SJCRH30 (cell line): ENCODE measurements at regions not wholly inside any gene's neighbourhood (a gene's known extent, or its start where the extent isn't known, plus 50 kb on each side); places are given as distances from the start of the nearest gene placed in this dataset.

Experiments used
- DNase-seq, 2 experiments: peaks; one replicate each; pipeline ENCODE4 v3.0.0-alpha.2; 2015 to 2020
- H3K27ac ChIP-seq: fragments of 250-450 bp; sonication (Bioruptor Pico); 2 replicates; pipeline ENCODE4 v1.5.1; 2020; ENCODE audit warnings: mild to moderate bottlenecking, moderate library complexity
- H3K27me3 ChIP-seq: fragments of 250-450 bp; sonication (Bioruptor Pico); 2 replicates; pipeline ENCODE4 v1.5.1; 2020; ENCODE audit warnings: mild to moderate bottlenecking, moderate library complexity
- H3K36me3 ChIP-seq: fragments of 250-450 bp; sonication (Bioruptor Pico); 2 replicates; pipeline ENCODE4 v1.5.1; 2020; ENCODE audit warnings: mild to moderate bottlenecking, moderate library complexity
- H3K4me1 ChIP-seq: fragments of 250-450 bp; sonication (Bioruptor Pico); 2 replicates; pipeline ENCODE4 v1.5.1; 2020; ENCODE audit warnings: mild to moderate bottlenecking, moderate library complexity
- H3K4me3 ChIP-seq: fragments of 250-450 bp; sonication (Bioruptor Pico); 2 replicates; pipeline ENCODE4 v1.5.1; 2020; ENCODE audit warnings: mild to moderate bottlenecking, moderate library complexity
- H3K9me3 ChIP-seq: fragments of 250-450 bp; sonication (Bioruptor Pico); replicated peaks from 2 replicates; pipeline ENCODE4 v1.5.1; 2020; ENCODE audit warnings: mild to moderate bottlenecking, moderate library complexity

DNA sequence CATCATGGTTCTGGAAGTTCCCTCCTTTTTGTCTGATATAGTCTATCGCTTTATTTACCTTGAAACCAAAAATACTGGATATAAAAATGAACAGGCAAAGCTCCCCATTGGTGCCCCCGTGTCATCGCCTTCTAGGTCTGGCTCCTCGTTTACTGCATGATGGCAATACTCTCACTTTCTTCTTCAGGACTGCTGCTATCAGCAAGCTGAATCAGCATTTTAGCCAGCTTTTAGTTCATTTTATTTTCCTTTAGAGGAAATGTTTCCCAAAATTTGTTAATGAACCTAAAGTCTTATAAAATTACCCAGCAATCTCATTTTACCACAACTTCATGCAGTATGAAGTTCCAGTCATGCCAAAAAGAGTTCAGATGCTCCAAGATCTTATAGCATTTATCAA, 80.5 kb downstream of the ZIC3 start:
- H3K9me3 ChIP-seq, result no peaks in the 10 kb centered on the region
- no peak overlapping the region for H3K4me3 ChIP-seq
- H3K27ac ChIP-seq, result no peak overlapping the region
- H3K27me3 ChIP-seq, result no peaks in the 10 kb centered on the region
- no peak for DNase-seq
- H3K4me1 ChIP-seq, result no peaks in the 10 kb centered on the region
- no peaks in the 10 kb centered on the region for H3K36me3 ChIP-seq

GRCh38 chrX:137651647-137652046, 85.7 kb downstream of the ZIC3 start:
- Histone ChIP-seq H3K27me3 (no peaks in the 10 kb centered on the region), H3K4me3 (no peak overlapping the region), H3K27ac (no peak overlapping the region), H3K4me1 (no peaks in the 10 kb centered on the region), H3K9me3 (no peaks in the 10 kb centered on the region), H3K36me3 (no peaks in the 10 kb centered on the region)
- no peak for DNase-seq

DNA sequence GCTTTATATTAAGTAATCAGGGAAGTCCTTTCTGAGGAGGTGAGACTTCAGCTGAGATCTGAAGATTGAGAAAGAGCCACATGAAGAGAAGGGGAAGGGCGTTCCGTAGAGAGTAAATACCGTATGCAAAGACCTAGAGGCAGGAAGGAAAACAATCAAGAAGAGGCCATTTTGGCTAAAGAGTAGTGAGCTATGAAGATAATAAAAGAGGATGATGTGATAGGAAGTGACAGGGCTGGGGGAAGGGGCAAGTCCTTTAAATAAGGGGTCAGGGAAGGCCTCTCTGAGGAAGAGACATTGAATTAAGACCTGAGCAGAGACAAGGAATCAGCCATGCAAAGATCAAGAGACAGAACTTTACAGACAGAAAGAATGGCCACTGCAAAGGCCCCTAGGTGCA, 86.2 kb downstream of the ZIC3 start:
- Histone ChIP-seq H3K4me1 (no peaks in the 10 kb centered on the region), H3K27me3 (no peaks in the 10 kb centered on the region), H3K36me3 (no peaks in the 10 kb centered on the region), H3K4me3 (no peak overlapping the region), H3K27ac (no peak overlapping the region), H3K9me3 (no peaks in the 10 kb centered on the region)
- no peak for DNase-seq

DNA sequence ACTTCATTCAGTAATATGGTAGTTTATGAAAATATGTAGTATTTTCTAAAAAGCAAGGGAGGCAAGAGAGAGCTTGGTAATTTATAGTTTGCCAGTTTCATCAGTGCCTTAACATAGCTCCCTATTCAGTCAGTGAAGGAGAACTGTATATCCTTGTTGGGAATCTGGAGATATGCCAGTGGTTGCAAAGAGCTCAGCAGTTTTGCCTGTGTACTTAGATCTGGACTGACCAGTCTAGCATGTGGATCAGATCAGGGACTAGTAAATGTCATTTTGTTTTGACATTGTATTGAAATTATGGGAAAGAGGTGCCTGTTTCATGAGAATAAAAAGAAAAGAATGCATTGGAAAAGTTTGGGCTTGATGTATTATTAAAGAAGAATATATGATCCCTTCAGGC, 88.6 kb downstream of the ZIC3 start:
- Histone ChIP-seq H3K27me3 (no peaks in the 10 kb centered on the region), H3K27ac (no peak overlapping the region), H3K9me3 (no peaks in the 10 kb centered on the region), H3K4me1 (no peaks in the 10 kb centered on the region), H3K36me3 (no peaks in the 10 kb centered on the region), H3K4me3 (no peak overlapping the region)
- peak in 1 of 2 experiments; percentile 6 for DNase-seq

DNA sequence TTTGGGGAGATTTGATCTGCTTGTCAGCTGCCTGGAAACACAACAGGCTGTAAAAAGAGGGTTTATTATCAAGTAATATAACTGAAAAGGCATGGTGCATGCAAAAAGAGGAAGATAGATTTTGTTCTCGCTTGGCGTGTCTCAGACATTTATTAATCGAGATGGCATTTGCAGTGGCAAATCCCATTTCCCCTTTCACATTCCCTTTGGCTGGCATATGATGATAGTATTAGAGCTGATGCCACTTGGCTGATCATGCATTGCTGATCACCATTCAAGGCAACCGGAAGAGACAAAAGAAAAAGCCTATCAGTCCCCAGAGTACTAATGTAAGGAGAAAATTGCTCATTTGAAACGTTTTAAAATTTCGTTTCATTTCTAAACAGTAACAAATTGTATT, 101.8 kb downstream of the ZIC3 start:
- Histone ChIP-seq H3K9me3 (no peaks in the 10 kb centered on the region), H3K27ac (no peak overlapping the region), H3K36me3 (no peaks in the 10 kb centered on the region), H3K27me3 (no peaks in the 10 kb centered on the region), H3K4me3 (no peak overlapping the region), H3K4me1 (no peaks in the 10 kb centered on the region)
- DNase-seq, result no peak

DNA sequence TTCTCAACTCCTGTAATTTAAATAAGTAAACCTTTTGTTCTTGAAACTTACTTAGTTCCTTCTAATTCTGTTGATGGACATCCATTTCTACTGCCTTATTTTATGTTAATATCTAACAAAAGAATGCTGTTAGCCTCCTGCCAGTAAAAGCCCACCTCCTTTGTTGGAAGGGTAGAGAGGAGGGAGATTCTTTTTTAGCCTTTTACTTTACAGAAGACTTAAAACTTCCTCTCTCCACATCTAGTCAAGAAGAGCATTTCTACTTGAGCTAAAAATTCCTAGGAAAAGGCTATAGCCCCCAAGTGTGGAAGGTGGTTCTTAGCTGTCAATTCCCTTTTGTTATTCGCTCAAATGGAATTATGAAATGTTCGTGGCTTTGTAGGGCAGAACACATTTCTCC, 118.7 kb downstream of the ZIC3 start:
- Histone ChIP-seq H3K9me3 (no peaks in the 10 kb centered on the region), H3K27me3 (no peaks in the 10 kb centered on the region), H3K4me3 (no peak overlapping the region), H3K27ac (no peak overlapping the region), H3K36me3 (no peaks in the 10 kb centered on the region), H3K4me1 (no peaks in the 10 kb centered on the region)
- no peak for DNase-seq

DNA sequence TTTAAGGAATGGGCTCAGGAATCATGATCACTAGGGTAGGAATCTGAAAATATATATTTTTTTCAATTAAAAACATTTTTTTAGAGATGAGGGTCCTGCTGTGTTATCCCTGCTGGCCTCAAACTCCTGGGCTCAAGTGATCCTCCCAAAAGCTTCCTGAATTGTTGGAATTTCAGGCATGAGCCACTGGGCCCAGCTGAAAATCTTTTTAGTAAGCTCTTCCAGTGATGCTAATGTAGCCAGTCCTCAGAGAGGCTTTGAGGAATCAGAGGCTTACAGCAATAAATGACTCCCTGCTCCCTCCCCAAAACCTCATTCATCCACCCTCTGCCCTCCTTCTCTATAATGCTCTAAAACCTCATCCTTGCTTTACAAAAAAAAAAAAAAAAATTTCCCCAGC, 129.5 kb downstream of the ZIC3 start:
- no peak for DNase-seq
- Histone ChIP-seq H3K27me3 (no peaks in the 10 kb centered on the region), H3K36me3 (no peaks in the 10 kb centered on the region), H3K9me3 (no peaks in the 10 kb centered on the region), H3K4me1 (no peaks in the 10 kb centered on the region), H3K4me3 (no peak overlapping the region), H3K27ac (no peak overlapping the region)

DNA sequence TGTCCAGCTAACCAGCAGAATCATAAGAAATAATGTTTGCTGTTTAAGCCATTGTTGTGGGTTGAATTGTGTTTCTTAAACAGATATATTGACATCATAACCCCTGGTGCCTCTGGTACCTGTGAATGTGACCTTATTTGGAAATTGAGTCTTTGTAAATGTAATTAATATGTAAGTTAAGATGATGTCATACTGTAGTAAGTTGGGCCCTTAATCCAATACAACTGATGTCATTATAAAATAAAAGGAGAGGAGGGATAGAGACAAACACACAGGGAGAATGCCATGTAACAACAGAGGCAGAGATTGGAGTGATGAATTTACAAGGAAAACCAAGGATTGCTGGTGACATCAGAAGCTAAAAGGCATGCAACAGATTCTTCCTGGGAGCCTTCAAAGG, 141.4 kb downstream of the ZIC3 start:
- Histone ChIP-seq H3K27me3 (no peaks in the 10 kb centered on the region), H3K4me3 (no peak overlapping the region), H3K36me3 (no peaks in the 10 kb centered on the region), H3K9me3 (no peaks in the 10 kb centered on the region), H3K27ac (no peak overlapping the region), H3K4me1 (no peaks in the 10 kb centered on the region)
- no peak for DNase-seq

DNA sequence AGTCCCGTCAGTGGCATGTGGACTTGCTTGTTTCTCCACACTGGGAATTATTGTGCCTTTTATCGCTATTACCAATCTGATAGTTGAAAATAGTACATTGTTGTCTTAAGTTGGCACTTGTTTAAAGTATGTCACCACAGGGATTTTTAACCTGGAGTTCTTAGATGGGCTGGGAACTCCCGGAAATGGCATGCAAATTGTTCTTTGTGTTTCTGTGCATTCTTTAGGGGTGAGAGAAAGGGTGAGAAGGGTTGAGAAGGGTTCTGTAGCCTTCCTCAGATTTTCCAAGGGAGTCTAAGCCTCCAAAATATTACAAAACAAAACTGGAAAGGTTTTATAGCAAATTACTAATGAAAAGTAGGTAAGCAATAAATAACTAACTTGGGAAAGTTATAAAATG, 176.9 kb downstream of the ZIC3 start:
- no peaks in the 10 kb centered on the region for H3K4me1 ChIP-seq
- H3K9me3 ChIP-seq, result no peaks in the 10 kb centered on the region
- no peaks in the 10 kb centered on the region for H3K36me3 ChIP-seq
- no peak for DNase-seq
- no peak overlapping the region for H3K27ac ChIP-seq
- no peak overlapping the region for H3K4me3 ChIP-seq
- H3K27me3 ChIP-seq, result no peaks in the 10 kb centered on the region

DNA sequence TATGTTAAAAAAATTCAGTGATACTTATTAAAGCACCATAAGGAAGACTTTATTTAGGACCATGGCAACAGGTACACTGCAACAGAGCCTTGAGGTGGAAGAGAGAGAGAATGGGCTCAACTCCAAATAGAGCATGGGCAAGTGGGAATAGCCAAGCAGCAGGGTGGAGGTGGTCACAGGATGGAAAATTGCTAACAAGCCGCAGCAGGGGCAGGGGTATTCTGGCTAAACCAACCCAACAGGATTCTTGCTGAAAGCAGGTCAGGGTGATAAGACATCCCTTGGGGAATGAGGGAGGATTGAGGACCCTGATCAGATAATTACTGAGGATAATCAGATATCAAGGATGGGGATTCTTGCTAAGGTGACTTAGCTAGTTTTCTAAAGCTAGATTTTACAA, 177.5 kb downstream of the ZIC3 start:
- no peak overlapping the region for H3K4me3 ChIP-seq
- H3K4me1 ChIP-seq, result no peaks in the 10 kb centered on the region
- no peaks in the 10 kb centered on the region for H3K27me3 ChIP-seq
- H3K27ac ChIP-seq, result no peak overlapping the region
- H3K9me3 ChIP-seq, result no peaks in the 10 kb centered on the region
- no peak for DNase-seq
- H3K36me3 ChIP-seq, result no peaks in the 10 kb centered on the region

DNA sequence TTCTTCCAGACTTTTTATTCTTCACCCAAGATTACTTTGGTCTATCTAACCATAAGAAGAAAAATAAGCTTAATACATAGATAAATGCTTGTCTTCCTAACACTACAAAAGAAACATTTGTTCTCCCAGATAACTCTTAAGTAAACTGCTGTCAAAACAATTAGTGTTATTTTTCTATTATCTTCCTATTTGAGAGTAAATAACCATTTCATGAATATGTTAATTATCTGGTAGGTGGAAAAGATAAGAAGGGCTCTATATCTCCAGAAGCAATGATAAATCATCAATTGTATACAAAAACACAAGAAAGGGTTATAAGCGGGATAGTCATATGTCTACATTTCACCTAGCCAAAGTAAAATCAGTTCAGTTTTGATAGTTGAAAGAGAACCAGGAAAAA, 180.4 kb downstream of the ZIC3 start:
- Histone ChIP-seq H3K9me3 (no peaks in the 10 kb centered on the region), H3K27me3 (no peaks in the 10 kb centered on the region), H3K4me3 (no peak overlapping the region), H3K36me3 (no peaks in the 10 kb centered on the region), H3K27ac (no peak overlapping the region), H3K4me1 (no peaks in the 10 kb centered on the region)
- DNase-seq, result no peak

- H3K9me3 ChIP-seq, result no peaks in the 10 kb centered on the region
- no peak overlapping the region for H3K27ac ChIP-seq
- DNase-seq, result no peak
- H3K36me3 ChIP-seq, result no peaks in the 10 kb centered on the region
- no peaks in the 10 kb centered on the region for H3K27me3 ChIP-seq
- H3K4me1 ChIP-seq, result no peaks in the 10 kb centered on the region
- no peak overlapping the region for H3K4me3 ChIP-seq
Observed at GRCh38 chrX:137747244-137748043, 181.5 kb downstream of the ZIC3 start.

GRCh38 chrX:137748827-137749226, 182.9 kb downstream of the ZIC3 start:
- Histone ChIP-seq H3K27me3 (no peaks in the 10 kb centered on the region), H3K36me3 (no peaks in the 10 kb centered on the region), H3K27ac (no peak overlapping the region), H3K4me1 (no peaks in the 10 kb centered on the region), H3K4me3 (no peak overlapping the region), H3K9me3 (no peaks in the 10 kb centered on the region)
- DNase-seq, result no peak

GRCh38 chrX:137749246-137749645, 183.3 kb downstream of the ZIC3 start:
- Histone ChIP-seq H3K9me3 (no peaks in the 10 kb centered on the region), H3K27ac (no peak overlapping the region), H3K27me3 (no peaks in the 10 kb centered on the region), H3K4me3 (no peak overlapping the region), H3K36me3 (no peaks in the 10 kb centered on the region), H3K4me1 (no peaks in the 10 kb centered on the region)
- DNase-seq, result no peak

GRCh38 chrX:137771537-137771936, 205.6 kb downstream of the ZIC3 start:
- Histone ChIP-seq H3K36me3 (no peaks in the 10 kb centered on the region), H3K27ac (no peak overlapping the region), H3K4me3 (no peak overlapping the region), H3K9me3 (no peaks in the 10 kb centered on the region), H3K4me1 (no peaks in the 10 kb centered on the region), H3K27me3 (no peaks in the 10 kb centered on the region)
- no peak for DNase-seq

- no peaks in the 10 kb centered on the region for H3K4me1 ChIP-seq
- H3K9me3 ChIP-seq, result no peaks in the 10 kb centered on the region
- H3K36me3 ChIP-seq, result no peaks in the 10 kb centered on the region
- H3K27ac ChIP-seq, result no peak overlapping the region
- H3K4me3 ChIP-seq, result no peak overlapping the region
- H3K27me3 ChIP-seq, result no peaks in the 10 kb centered on the region
- DNase-seq, result no peak
Observed at GRCh38 chrX:137792214-137792613, 226.3 kb downstream of the ZIC3 start.
